AG09309 (cell line): ENCODE measurements at regions not wholly inside any gene's neighbourhood (a gene's known extent, or its start where the extent isn't known, plus 50 kb on each side); places are given as distances from the start of the nearest gene placed in this dataset.
"Not testable (repeated sequence)": the region's sequence is repeated elsewhere in the genome, so short reads cannot be mapped to it uniquely, and the experiment has no call there.

Source experiments
- DNase-seq: peaks from one replicate; pipeline ENCODE4 v3.0.0-alpha.2; 2010; ENCODE audit warnings: low read depth
- H3K4me3 ChIP-seq: 2 replicates; pipeline ENCODE4 v1.5.1; 2011; ENCODE audit warnings: mild to moderate bottlenecking, low read depth, low read length, moderate library complexity; ENCODE audit not compliant: control insufficient read depth
- TF ChIP-seq, protein P1 (sequence below): IDR thresholded peaks from 2 replicates; pipeline ENCODE4 v1.5.1; 2011; ENCODE audit warnings: mild to moderate bottlenecking, low read depth, low read length, inconsistent platforms; ENCODE audit not compliant: insufficient read depth, control insufficient read depth; ENCODE audit errors: missing control alignments

GRCh38 chr15:81924729-81925128, 121.1 kb downstream of the MEX3B start:
- DNase-seq, result no peak
- TF ChIP-seq, protein P1, sequence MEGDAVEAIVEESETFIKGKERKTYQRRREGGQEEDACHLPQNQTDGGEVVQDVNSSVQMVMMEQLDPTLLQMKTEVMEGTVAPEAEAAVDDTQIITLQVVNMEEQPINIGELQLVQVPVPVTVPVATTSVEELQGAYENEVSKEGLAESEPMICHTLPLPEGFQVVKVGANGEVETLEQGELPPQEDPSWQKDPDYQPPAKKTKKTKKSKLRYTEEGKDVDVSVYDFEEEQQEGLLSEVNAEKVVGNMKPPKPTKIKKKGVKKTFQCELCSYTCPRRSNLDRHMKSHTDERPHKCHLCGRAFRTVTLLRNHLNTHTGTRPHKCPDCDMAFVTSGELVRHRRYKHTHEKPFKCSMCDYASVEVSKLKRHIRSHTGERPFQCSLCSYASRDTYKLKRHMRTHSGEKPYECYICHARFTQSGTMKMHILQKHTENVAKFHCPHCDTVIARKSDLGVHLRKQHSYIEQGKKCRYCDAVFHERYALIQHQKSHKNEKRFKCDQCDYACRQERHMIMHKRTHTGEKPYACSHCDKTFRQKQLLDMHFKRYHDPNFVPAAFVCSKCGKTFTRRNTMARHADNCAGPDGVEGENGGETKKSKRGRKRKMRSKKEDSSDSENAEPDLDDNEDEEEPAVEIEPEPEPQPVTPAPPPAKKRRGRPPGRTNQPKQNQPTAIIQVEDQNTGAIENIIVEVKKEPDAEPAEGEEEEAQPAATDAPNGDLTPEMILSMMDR, result no peak
- H3K4me3 ChIP-seq, result no peak overlapping the region

DNA sequence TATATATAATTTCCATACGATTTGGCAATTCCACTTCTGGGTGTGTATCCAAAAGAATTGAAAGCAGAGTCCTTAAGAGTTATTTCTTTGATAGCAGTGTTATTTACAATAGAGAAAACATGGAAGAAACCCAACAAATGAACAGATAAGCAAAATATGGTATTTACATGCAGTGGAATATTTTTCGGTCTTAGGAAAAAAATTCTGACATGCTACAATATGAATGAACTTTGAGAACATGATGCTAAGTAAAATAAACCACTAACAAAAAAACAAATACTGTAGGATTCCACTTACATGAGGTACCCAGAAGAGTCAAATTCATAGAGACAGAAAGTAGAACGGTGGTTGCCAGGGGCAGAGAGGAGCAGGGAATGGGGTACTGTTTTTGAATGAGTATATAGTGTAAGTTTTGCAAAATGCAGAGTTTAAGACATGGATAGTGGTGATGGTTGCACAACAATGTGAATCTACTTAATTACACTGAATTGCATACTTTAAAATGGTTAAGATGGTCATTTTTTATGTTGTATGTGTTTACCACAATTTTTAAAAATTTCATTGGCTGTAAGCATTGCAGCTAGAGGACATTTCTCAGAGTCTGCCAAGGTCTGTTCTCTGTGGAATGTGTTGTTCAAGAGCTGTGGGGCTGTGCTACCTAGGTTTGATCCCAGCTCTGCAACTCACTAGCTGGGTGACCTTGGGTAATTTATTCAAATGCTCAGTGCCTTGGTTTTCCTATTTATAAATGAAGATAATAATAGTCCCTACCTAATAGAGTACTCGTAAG, 122.1 kb downstream of the MEX3B start:
- DNase-seq, result no peak
- H3K4me3 ChIP-seq, result no peak overlapping the region
- TF ChIP-seq, protein P1, result no peak

GRCh38 chr15:81922143-81922542, 123.7 kb downstream of the MEX3B start:
- H3K4me3 ChIP-seq, result no peak overlapping the region
- TF ChIP-seq, protein P1, result no peak
- DNase-seq, result no peak

DNA sequence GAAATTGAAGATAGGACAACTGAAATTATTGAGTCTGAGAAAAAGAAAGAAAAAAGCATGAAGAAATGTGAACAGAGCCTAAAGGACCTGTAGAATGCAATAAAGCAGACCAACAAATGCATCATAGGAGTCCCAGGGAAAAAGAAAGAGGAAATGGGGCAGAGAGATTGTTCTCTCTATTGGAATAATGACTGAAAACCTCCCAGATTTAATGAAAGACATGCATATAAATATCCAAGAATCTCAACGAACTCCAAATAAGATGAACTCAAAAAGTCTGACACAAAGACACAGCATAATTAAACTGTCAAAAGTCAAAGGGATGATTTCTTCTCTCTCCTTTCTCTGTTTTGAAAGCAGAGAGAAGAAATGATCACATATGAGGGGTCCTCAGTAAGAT, 124.7 kb downstream of the MEX3B start:
- TF ChIP-seq, protein P1, result no peak

DNA sequence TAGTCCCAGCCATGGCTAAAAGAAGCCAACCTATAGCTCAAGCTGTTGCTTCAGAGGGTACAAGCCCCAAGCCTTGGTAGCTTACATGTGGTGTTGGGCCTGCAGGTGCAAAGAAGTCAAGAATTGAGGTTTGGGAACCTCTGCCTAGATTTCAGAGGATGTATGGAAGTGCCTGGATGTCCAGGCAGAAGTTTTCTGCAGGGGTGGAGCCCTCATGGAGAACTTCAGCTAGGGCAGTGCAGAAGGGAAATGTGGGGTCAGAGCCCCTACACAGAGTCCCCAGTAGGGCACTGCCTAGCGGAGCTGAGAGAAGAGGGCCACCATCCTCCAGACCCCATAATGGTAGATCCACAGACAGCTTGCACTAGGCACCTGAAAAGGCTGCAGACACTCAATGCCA, 127.1 kb downstream of the MEX3B start:
- not testable (repeated sequence) for DNase-seq, H3K4me3 ChIP-seq

More for the DNA sequence above, 124.7 kb downstream of the MEX3B start:
- DNase-seq, result no peak
- H3K4me3 ChIP-seq, result no peak overlapping the region

- TF ChIP-seq, protein P1, result no peak
- no peak overlapping the region for H3K4me3 ChIP-seq
- DNase-seq, result no peak
These were observed 129.4 kb downstream of the MEX3B start for GRCh38 chr15:81916451-81916850.

DNA sequence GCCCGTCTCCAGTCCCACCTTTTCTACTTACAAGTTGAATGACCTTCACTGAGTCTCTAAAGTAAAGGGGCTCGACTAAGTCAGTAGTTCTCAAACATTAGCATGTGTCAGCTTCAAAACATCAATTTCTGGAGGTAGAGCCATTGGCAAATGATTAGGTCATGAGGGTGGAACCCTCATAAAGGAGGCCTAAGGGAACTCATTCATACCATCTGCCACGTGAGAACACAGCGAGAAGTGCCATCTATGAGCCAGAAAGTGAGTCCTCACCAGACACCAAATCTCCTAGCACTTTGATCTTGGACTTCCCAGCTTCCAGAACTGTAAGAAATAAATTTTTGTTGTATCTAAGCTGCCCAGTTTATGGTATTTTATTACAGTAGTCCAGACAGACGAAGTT, 129.8 kb downstream of the MEX3B start:
- no peak for DNase-seq
- no peak overlapping the region for H3K4me3 ChIP-seq
- TF ChIP-seq, protein P1, result no peak
